CD14-positive monocyte (primary cell): ENCODE measurements at regions not wholly inside any gene's neighbourhood (a gene's known extent, or its start where the extent isn't known, plus 50 kb on each side); places are given as distances from the start of the nearest gene placed in this dataset.

Experiments
- DNase-seq, 3 donors: peaks; one replicate each; pipeline ENCODE4 v3.0.0-alpha.2; 2011 to 2022
- H2AFZ ChIP-seq: 2 replicates; pipeline ENCODE4 v1.6.0; 2012; ENCODE audit warnings: mild to moderate bottlenecking, low read depth, low read length, inconsistent platforms; ENCODE audit not compliant: insufficient read depth, poor library complexity, severe bottlenecking
- H3K27ac ChIP-seq, 2 donors: 1 replicate in 1 of 2; 2 replicates in 1 of 2; pipeline ENCODE4 v1.5.1; 2012 to 2013; ENCODE audit warnings: low read length in 2 of 2, control low read depth in 1 of 2, inconsistent platforms in 1 of 2, low read depth in 1 of 2, mild to moderate bottlenecking in 1 of 2
- H3K27me3 ChIP-seq, 2 donors: one replicate each; pipeline versions ENCODE4 v1.6.0 to v1.6.1; 2011 to 2013; ENCODE audit warnings: low read length in 2 of 2; ENCODE audit not compliant: control insufficient read depth in 2 of 2, insufficient read depth in 2 of 2
- H3K36me3 ChIP-seq, 2 donors: replicated peaks in 1 of 2; 1 replicate in 1 of 2; 2 replicates in 1 of 2; pipeline versions ENCODE4 v1.5.1 to v1.6.1; 2012 to 2013; ENCODE audit warnings: low read length in 2 of 2, control low read depth in 1 of 2, inconsistent platforms in 1 of 2, mild to moderate bottlenecking in 1 of 2; ENCODE audit not compliant: insufficient read depth in 2 of 2, control insufficient read depth in 1 of 2
- H3K4me1 ChIP-seq, 2 donors: 1 replicate in 1 of 2; 2 replicates in 1 of 2; pipeline versions ENCODE4 v1.5.1 to v1.6.1; 2012 to 2013; ENCODE audit warnings: low read length in 2 of 2, control low read depth in 1 of 2, inconsistent platforms in 1 of 2, mild to moderate bottlenecking in 1 of 2, moderate library complexity in 1 of 2; ENCODE audit not compliant: insufficient read depth in 2 of 2, control insufficient read depth in 1 of 2
- H3K4me2 ChIP-seq: replicated peaks from 2 replicates; pipeline ENCODE3; 2012; ENCODE audit warnings: low read length, moderate library complexity, mild to moderate bottlenecking; ENCODE audit not compliant: poor library complexity, severe bottlenecking; ENCODE audit errors: extremely low read depth
- H3K4me3 ChIP-seq, 3 experiments: fragments of 200-600 bp in 1 of 3; sonication (generic) in 1 of 3; replicated peaks in 1 of 3; 1 replicate in 2 of 3; 2 replicates in 1 of 3; pipeline ENCODE4 v1.5.1; 2011 to 2013; ENCODE audit warnings: low read length in 3 of 3, mild to moderate bottlenecking in 3 of 3, control low read depth in 2 of 3, low read depth in 2 of 3, inconsistent platforms in 1 of 3, moderate library complexity in 1 of 3
- H3K79me2 ChIP-seq: 2 replicates; pipeline ENCODE4 v1.6.0; 2012; ENCODE audit warnings: mild to moderate bottlenecking, control low read depth, inconsistent platforms, low read length, moderate library complexity; ENCODE audit not compliant: insufficient read depth
- H3K9ac ChIP-seq: 2 replicates; pipeline ENCODE4 v1.6.0; 2017; ENCODE audit warnings: low read length, mild to moderate bottlenecking; ENCODE audit not compliant: insufficient read depth, poor library complexity, severe bottlenecking
- H3K9me3 ChIP-seq, 2 donors: replicated peaks in 1 of 2; 1 replicate in 1 of 2; 2 replicates in 1 of 2; pipeline versions ENCODE4 v1.5.1 to v1.6.1; 2012 to 2013; ENCODE audit warnings: low read length in 2 of 2, control low read depth in 1 of 2; ENCODE audit not compliant: control insufficient read depth in 1 of 2, insufficient read depth in 1 of 2
- H4K20me1 ChIP-seq: 2 replicates; pipeline ENCODE4 v1.6.0; 2012; ENCODE audit warnings: mild to moderate bottlenecking, low read length, control low read depth, moderate library complexity; ENCODE audit not compliant: insufficient read depth
- H3K27ac Mint-ChIP-seq, 7 donors: one replicate each; pipeline ENCODE4 v1.8.0; 2020; ENCODE audit warnings: mild to moderate bottlenecking in 7 of 7, mixed read lengths in 7 of 7, moderate library complexity in 6 of 7, inconsistent platforms in 2 of 7
- H3K27me3 Mint-ChIP-seq, 3 donors: one replicate each; pipeline ENCODE4 v1.8.0; 2021 to 2022; ENCODE audit warnings: low read depth in 3 of 3, mild to moderate bottlenecking in 3 of 3, mixed read lengths in 3 of 3, moderate library complexity in 3 of 3, inconsistent platforms in 1 of 3
- H3K36me3 Mint-ChIP-seq, 2 donors: one replicate each; pipeline ENCODE4 v1.8.0; 2020; ENCODE audit warnings: mixed read lengths in 2 of 2, inconsistent platforms in 1 of 2, mild to moderate bottlenecking in 1 of 2
- H3K4me1 Mint-ChIP-seq: one replicate; pipeline ENCODE4 v1.8.0; 2020; ENCODE audit warnings: mild to moderate bottlenecking, mixed read lengths
- H3K4me3 Mint-ChIP-seq, 2 donors: one replicate each; pipeline ENCODE4 v1.8.0; 2020; ENCODE audit warnings: mild to moderate bottlenecking in 2 of 2, mixed read lengths in 2 of 2, moderate library complexity in 1 of 2
- H3K9me3 Mint-ChIP-seq, 7 donors: one replicate each; pipeline ENCODE4 v1.8.0; 2020 to 2022; ENCODE audit warnings: mixed read lengths in 7 of 7, mild to moderate bottlenecking in 6 of 7, moderate library complexity in 6 of 7, inconsistent platforms in 2 of 7
- CTCF ChIP-seq: fragments of 200-600 bp; IDR thresholded peaks from one replicate; pipeline ENCODE4 v1.8.0; 2022; ENCODE audit warnings: antibody characterized with exemption, mild to moderate bottlenecking
- WGBS: methylation state at CpG from one replicate; pipeline ENCODE4 v1.1.5; 2013; ENCODE audit warnings: missing lambda C conversion rate; ENCODE audit not compliant: insufficient coverage; 5-methylcytosine and 5-hydroxymethylcytosine counted together
- intact Hi-C, 2 donors: fragments of 100-400 bp; cut with micrococcal nuclease; formaldehyde crosslinking; loops; one replicate each; pipeline versions ENCODE4 v1.15.0 to v1.15.1; 2023

- Histone ChIP-seq H3K4me2 (no peak overlapping the region), H2AFZ (no peak overlapping the region), H3K36me3 (no peaks in the 10 kb centered on the region), H3K27ac (no peak overlapping the region), H3K4me3 (no peak overlapping the region), H4K20me1 (no peaks in the 10 kb centered on the region), H3K4me1 (no peaks in the 10 kb centered on the region), H3K27me3 (no peaks in the 10 kb centered on the region), H3K9ac (no peak overlapping the region), H3K79me2 (no peaks in the 10 kb centered on the region), H3K9me3 (peaks cover 3 to 5% of the 10 kb centered on the region in 2 donors)
- Mint-ChIP-seq H3K4me3 (no peak overlapping the region), H3K4me1 (no peaks in the 10 kb centered on the region), H3K9me3 (peaks cover 0 to 8% (median 3%) of the 10 kb centered on the region in 7 donors), H3K36me3 (no peaks in the 10 kb centered on the region), H3K27ac (no peak overlapping the region), H3K27me3 (no peaks in the 10 kb centered on the region)
- no peak for DNase-seq
- WGBS, result 91% methylated on average over 5 of the region's 6 CpGs
- intact Hi-C loops, result no loop called here
- TF ChIP-seq CTCF, result no peak
Measured at GRCh38 chr12:23428758-23429157, 520.7 kb downstream of the SOX5 start.

GRCh38 chr12:23431006-23431405, 518.5 kb downstream of the SOX5 start:
- Mint-ChIP-seq H3K4me3 (no peak overlapping the region), H3K9me3 (peaks cover 2 to 13% (median 4%) of the 10 kb centered on the region in 7 donors), H3K36me3 (no peaks in the 10 kb centered on the region), H3K27me3 (no peaks in the 10 kb centered on the region), H3K4me1 (no peaks in the 10 kb centered on the region), H3K27ac (no peak overlapping the region)
- no peak overlapping the region for H2AFZ ChIP-seq
- TF ChIP-seq CTCF, result no peak
- no peak overlapping the region for H3K27ac ChIP-seq
- intact Hi-C loops, result no loop called here
- H3K4me1 ChIP-seq, result no peaks in the 10 kb centered on the region
- H3K79me2 ChIP-seq, result no peaks in the 10 kb centered on the region
- H3K9ac ChIP-seq, result no peak overlapping the region
- no peaks in the 10 kb centered on the region for H3K27me3 ChIP-seq
- H3K4me2 ChIP-seq, result no peak overlapping the region
- DNase-seq, result no peak
- peaks cover 7 to 14% of the 10 kb centered on the region in 2 donors for H3K9me3 ChIP-seq
- no peaks in the 10 kb centered on the region for H3K36me3 ChIP-seq
- no peak overlapping the region for H3K4me3 ChIP-seq
- no peaks in the 10 kb centered on the region for H4K20me1 ChIP-seq
- no CpG with 5 or more reads among the region's 1 CpG for WGBS
